HG03066 (cell line): ENCODE measurements at regions not wholly inside any gene's neighbourhood (a gene's known extent, or its start where the extent isn't known, plus 50 kb on each side); places are given as distances from the start of the nearest gene placed in this dataset.

ENCODE experiments used
- ATAC-seq: cut with Tn5 transposase; IDR thresholded peaks from one replicate; pipeline ENCODE4 v1.9.1; 2021; ENCODE audit warnings: low read depth; ENCODE audit not compliant: unreplicated experiment

- ATAC-seq: no peak
Observed at GRCh38 chr3:70805061-70805889, 492.8 kb upstream of the MDFIC2 start.

- no peak for ATAC-seq
Observed at GRCh38 chr3:70803891-70804290, 491.5 kb upstream of the MDFIC2 start.

- ATAC-seq: no peak
Observed at GRCh38 chr3:70803319-70803718, 490.9 kb upstream of the MDFIC2 start.

- no peak for ATAC-seq
Observed at GRCh38 chr3:70800951-70801350, 488.5 kb upstream of the MDFIC2 start.

GRCh38 chr3:70789878-70790277 is 477.4 kb upstream of the MDFIC2 start:
- ATAC-seq: no peak

GRCh38 chr3:70780790-70781189 is 468.4 kb upstream of the MDFIC2 start:
- ATAC-seq: no peak

- no peak for ATAC-seq
Observed at GRCh38 chr3:70779296-70779695, 466.9 kb upstream of the MDFIC2 start.

- no peak for ATAC-seq
Observed at GRCh38 chr3:70776081-70776480, 463.6 kb upstream of the MDFIC2 start.

- no peak for ATAC-seq
Observed at GRCh38 chr3:70775257-70775656, 462.8 kb upstream of the MDFIC2 start.

- ATAC-seq: no peak
Observed at GRCh38 chr3:70774641-70775040, 462.2 kb upstream of the MDFIC2 start.

GRCh38 chr3:70771426-70772147 is 459.1 kb upstream of the MDFIC2 start:
- ATAC-seq: no peak

GRCh38 chr3:70770650-70771049 is 458.2 kb upstream of the MDFIC2 start:
- ATAC-seq: no peak

- ATAC-seq: no peak
Observed at GRCh38 chr3:70766301-70766700, 453.9 kb upstream of the MDFIC2 start.

GRCh38 chr3:70763894-70764293 is 451.5 kb upstream of the MDFIC2 start:
- no peak for ATAC-seq

- no peak for ATAC-seq
Observed at GRCh38 chr3:70757658-70758057, 445.2 kb upstream of the MDFIC2 start.

- no peak for ATAC-seq
Observed at GRCh38 chr3:70755526-70755925, 443.1 kb upstream of the MDFIC2 start.

- no peak for ATAC-seq
Observed at GRCh38 chr3:70754314-70754713, 441.9 kb upstream of the MDFIC2 start.

GRCh38 chr3:70753572-70753971 is 441.1 kb upstream of the MDFIC2 start:
- ATAC-seq: no peak

GRCh38 chr3:70752051-70752450 is 439.6 kb upstream of the MDFIC2 start:
- no peak for ATAC-seq

GRCh38 chr3:70749122-70749521 is 436.7 kb upstream of the MDFIC2 start:
- ATAC-seq: no peak

GRCh38 chr3:70748593-70748992 is 436.2 kb upstream of the MDFIC2 start:
- ATAC-seq: no peak

- no peak for ATAC-seq
Observed at GRCh38 chr3:70747847-70748246, 435.4 kb upstream of the MDFIC2 start.
